ENCODE measurements at regions not wholly inside any gene's neighbourhood (a gene's known extent, or its start where the extent isn't known, plus 50 kb on each side); places are given as distances from the start of the nearest gene placed in this dataset.

- peak in 2 of 6 experiments; percentile 7 to 36 for TF ChIP-seq CTCF (IDR thresholded peaks at IDR 0.05)
- TF ChIP-seq POLR2A (IDR thresholded peaks at IDR 0.05) = no peak
These were observed 84.5 kb upstream of the FRY start for GRCh38 chr13:31947105-31947504.
